Muscle layer of duodenum (tissue), 2 donors: ENCODE measurements at regions not wholly inside any gene's neighbourhood (a gene's known extent, or its start where the extent isn't known, plus 50 kb on each side); places are given as distances from the start of the nearest gene placed in this dataset.

ENCODE experiments used
- H3K27ac ChIP-seq: one replicate; pipeline ENCODE4 v1.7.0; 2013; ENCODE audit warnings: mild to moderate bottlenecking, low read length
- H3K27me3 ChIP-seq: one replicate; pipeline ENCODE4 v1.7.0; 2013; ENCODE audit warnings: low read depth, mild to moderate bottlenecking, control low read depth, low read length
- H3K36me3 ChIP-seq, 2 donors: one replicate each; pipeline ENCODE4 v1.7.0; 2013; ENCODE audit warnings: low read length in 2 of 2, control low read depth in 1 of 2, mild to moderate bottlenecking in 1 of 2; ENCODE audit not compliant: insufficient read depth in 2 of 2, control insufficient read depth in 1 of 2
- H3K4me1 ChIP-seq, 2 donors: one replicate each; pipeline ENCODE4 v1.7.0; 2013; ENCODE audit warnings: low read length in 2 of 2, mild to moderate bottlenecking in 2 of 2, control low read depth in 1 of 2, moderate library complexity in 1 of 2; ENCODE audit not compliant: insufficient read depth in 2 of 2, control insufficient read depth in 1 of 2
- H3K4me3 ChIP-seq, 2 donors: one replicate each; pipeline ENCODE4 v1.7.0; 2013; ENCODE audit warnings: low read length in 2 of 2, low read depth in 1 of 2, mild to moderate bottlenecking in 1 of 2
- H3K9me3 ChIP-seq, 2 donors: one replicate each; pipeline ENCODE4 v1.7.0; 2013; ENCODE audit warnings: low read length in 2 of 2, control low read depth in 1 of 2, mild to moderate bottlenecking in 1 of 2; ENCODE audit not compliant: control insufficient read depth in 1 of 2
- donor health status: healthy.

- H3K9me3 ChIP-seq, result no peaks in the 10 kb centered on the region
- H3K27ac ChIP-seq, result no peak overlapping the region
- no peaks in the 10 kb centered on the region for H3K27me3 ChIP-seq
- peaks cover 0 to 6% of the 10 kb centered on the region in 2 donors for H3K4me1 ChIP-seq
- H3K4me3 ChIP-seq, result no peak overlapping the region
- H3K36me3 ChIP-seq, result no peaks in the 10 kb centered on the region
Observed at GRCh38 chrX:20547611-20548051, 280.9 kb upstream of the RPS6KA3 start.

GRCh38 chrX:20545538-20545937 is 278.8 kb upstream of the RPS6KA3 start:
- no peaks in the 10 kb centered on the region for H3K27me3 ChIP-seq
- no peaks in the 10 kb centered on the region for H3K36me3 ChIP-seq
- peaks cover 0 to 6% of the 10 kb centered on the region in 2 donors for H3K4me1 ChIP-seq
- no peak overlapping the region for H3K27ac ChIP-seq
- peaks cover 0 to 2% of the 10 kb centered on the region in 2 donors for H3K9me3 ChIP-seq
- no peak overlapping the region for H3K4me3 ChIP-seq

- no peak overlapping the region for H3K27ac ChIP-seq
- H3K27me3 ChIP-seq, result no peaks in the 10 kb centered on the region
- no peaks in the 10 kb centered on the region for H3K36me3 ChIP-seq
- H3K9me3 ChIP-seq, result peaks cover 0 to 2% of the 10 kb centered on the region in 2 donors
- H3K4me1 ChIP-seq, result no peaks in the 10 kb centered on the region
- no peak overlapping the region for H3K4me3 ChIP-seq
Observed at GRCh38 chrX:20542072-20542471, 275.4 kb upstream of the RPS6KA3 start.

DNA sequence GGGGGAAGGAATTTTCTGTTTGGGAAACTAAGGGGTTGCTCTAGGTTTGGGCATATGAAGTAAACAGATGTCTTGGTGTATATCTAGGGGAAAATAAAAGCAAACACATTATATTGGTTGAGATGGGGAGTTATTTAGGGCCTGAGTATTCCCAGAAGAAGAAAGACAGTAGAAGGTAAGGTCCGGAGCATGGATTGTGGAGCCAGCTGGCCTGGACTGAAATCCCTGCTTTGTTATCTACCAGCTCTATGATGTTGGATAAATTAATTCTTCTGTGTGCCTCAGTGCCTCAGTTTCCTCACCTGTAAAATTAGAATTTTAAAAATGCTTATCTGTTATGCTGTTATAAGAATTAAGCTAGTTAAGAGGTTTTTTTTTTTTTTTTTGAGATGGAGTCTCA is 272.3 kb upstream of the RPS6KA3 start:
- H3K27ac ChIP-seq, result no peak overlapping the region
- no peak overlapping the region for H3K4me3 ChIP-seq
- H3K9me3 ChIP-seq, result peaks cover 0 to 2% of the 10 kb centered on the region in 2 donors
- H3K27me3 ChIP-seq, result no peaks in the 10 kb centered on the region
- no peaks in the 10 kb centered on the region for H3K36me3 ChIP-seq
- H3K4me1 ChIP-seq, result no peaks in the 10 kb centered on the region

DNA sequence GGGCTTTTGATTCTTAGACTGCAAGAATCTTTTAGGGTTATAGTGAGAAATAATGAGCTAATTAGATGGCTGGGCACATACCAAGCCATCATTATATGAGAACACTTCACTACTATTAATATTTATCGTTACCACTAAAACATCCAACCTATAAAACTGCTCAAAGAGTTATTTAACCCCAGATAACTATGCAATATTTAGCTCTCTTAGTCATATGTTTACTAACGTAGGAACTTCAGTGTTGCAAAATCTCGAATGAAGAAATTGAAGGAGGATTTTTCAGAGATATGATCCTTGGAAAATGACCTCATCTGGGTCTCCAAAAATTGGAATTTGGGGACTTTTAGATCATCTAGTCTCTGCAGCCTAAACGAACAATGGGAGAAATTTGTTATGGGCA is 265.0 kb upstream of the RPS6KA3 start:
- Histone ChIP-seq H3K27me3 (no peaks in the 10 kb centered on the region), H3K36me3 (no peaks in the 10 kb centered on the region), H3K27ac (no peak overlapping the region), H3K9me3 (no peaks in the 10 kb centered on the region), H3K4me3 (no peak overlapping the region), H3K4me1 (peaks cover 0 to 17% of the 10 kb centered on the region in 2 donors)

GRCh38 chrX:20530406-20530921 is 263.8 kb upstream of the RPS6KA3 start:
- no peaks in the 10 kb centered on the region for H3K27me3 ChIP-seq
- peak overlapping the region; percentile 21 to 32 for H3K4me3 ChIP-seq
- H3K4me1 ChIP-seq, result peaks cover 0 to 17% of the 10 kb centered on the region in 2 donors
- no peaks in the 10 kb centered on the region for H3K36me3 ChIP-seq
- H3K9me3 ChIP-seq, result no peaks in the 10 kb centered on the region
- H3K27ac ChIP-seq, result no peak overlapping the region

GRCh38 chrX:20529711-20530110 is 263.0 kb upstream of the RPS6KA3 start:
- Histone ChIP-seq H3K27ac (no peak overlapping the region), H3K27me3 (no peaks in the 10 kb centered on the region), H3K4me1 (peaks cover 0 to 17% of the 10 kb centered on the region in 2 donors), H3K4me3 (no peak overlapping the region), H3K9me3 (no peaks in the 10 kb centered on the region), H3K36me3 (no peaks in the 10 kb centered on the region)

GRCh38 chrX:20529301-20529700 is 262.6 kb upstream of the RPS6KA3 start:
- Histone ChIP-seq H3K27ac (no peak overlapping the region), H3K4me3 (no peak overlapping the region), H3K9me3 (no peaks in the 10 kb centered on the region), H3K4me1 (peaks cover 0 to 17% of the 10 kb centered on the region in 2 donors), H3K36me3 (no peaks in the 10 kb centered on the region), H3K27me3 (no peaks in the 10 kb centered on the region)

DNA sequence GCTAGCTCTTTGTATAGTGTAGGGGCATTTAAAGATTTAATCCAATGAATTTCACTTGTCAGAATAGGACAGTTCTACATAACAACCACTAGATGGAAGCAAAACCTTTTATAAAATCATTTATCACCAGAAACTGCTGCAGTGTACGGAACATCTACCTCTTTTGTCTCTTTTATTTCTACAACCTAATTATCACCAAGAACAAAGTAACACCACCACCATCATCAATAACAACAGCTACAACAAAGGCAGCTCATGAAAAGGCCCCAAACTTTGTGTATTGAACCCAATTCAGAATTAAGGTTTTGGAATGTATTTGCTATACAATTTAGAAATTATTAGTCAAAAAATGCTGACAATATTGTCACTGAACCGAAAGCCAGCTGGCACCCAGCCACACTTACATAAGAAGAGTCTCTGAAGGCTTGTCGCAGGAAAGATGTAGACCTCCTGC is 260.9 kb upstream of the RPS6KA3 start:
- no peaks in the 10 kb centered on the region for H3K36me3 ChIP-seq

DNA sequence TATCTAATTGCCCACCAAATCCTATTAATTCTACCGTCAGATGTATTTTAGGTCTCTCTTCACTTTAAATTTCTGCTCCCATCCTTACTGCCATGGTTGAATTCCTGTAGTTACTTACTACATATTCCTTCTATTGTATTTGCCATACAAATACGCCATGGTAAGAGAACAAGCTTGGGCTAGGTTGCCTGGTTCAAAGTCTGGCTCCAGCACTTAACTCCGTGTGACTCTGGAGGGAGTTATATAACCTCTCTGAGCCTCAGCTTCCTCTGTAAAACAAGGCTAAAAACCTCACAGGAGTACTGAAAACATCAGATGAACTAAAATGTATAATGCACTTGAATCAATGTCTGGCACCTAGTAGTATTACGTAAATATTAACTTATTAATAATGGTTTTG is 260.3 kb upstream of the RPS6KA3 start:
- Histone ChIP-seq H3K27me3 (no peaks in the 10 kb centered on the region), H3K36me3 (no peaks in the 10 kb centered on the region), H3K4me1 (peaks cover 0 to 21% of the 10 kb centered on the region in 2 donors), H3K9me3 (no peaks in the 10 kb centered on the region), H3K4me3 (no peak overlapping the region), H3K27ac (no peak overlapping the region)

More for the DNA sequence above, 260.9 kb upstream of the RPS6KA3 start:
- Histone ChIP-seq H3K9me3 (no peaks in the 10 kb centered on the region), H3K27ac (no peak overlapping the region), H3K4me1 (peaks cover 0 to 17% of the 10 kb centered on the region in 2 donors), H3K4me3 (peak overlapping the region in 1 of 2 donors; percentile 7), H3K27me3 (no peaks in the 10 kb centered on the region)

- peaks cover 0 to 4% of the 10 kb centered on the region in 2 donors for H3K4me1 ChIP-seq
- H3K4me3 ChIP-seq, result no peak overlapping the region
- H3K27me3 ChIP-seq, result no peaks in the 10 kb centered on the region
- no peaks in the 10 kb centered on the region for H3K36me3 ChIP-seq
- no peaks in the 10 kb centered on the region for H3K9me3 ChIP-seq
- H3K27ac ChIP-seq, result no peak overlapping the region
Observed at GRCh38 chrX:20523626-20524312, 257.1 kb upstream of the RPS6KA3 start.
